HK-2 (cell line): ENCODE measurements at regions not wholly inside any gene's neighbourhood (a gene's known extent, or its start where the extent isn't known, plus 50 kb on each side); places are given as distances from the start of the nearest gene placed in this dataset.

ENCODE experiments used
- DNase-seq: peaks from one replicate; pipeline ENCODE4 v3.0.0-alpha.2; 2018; ENCODE audit not compliant: unreplicated experiment

DNA sequence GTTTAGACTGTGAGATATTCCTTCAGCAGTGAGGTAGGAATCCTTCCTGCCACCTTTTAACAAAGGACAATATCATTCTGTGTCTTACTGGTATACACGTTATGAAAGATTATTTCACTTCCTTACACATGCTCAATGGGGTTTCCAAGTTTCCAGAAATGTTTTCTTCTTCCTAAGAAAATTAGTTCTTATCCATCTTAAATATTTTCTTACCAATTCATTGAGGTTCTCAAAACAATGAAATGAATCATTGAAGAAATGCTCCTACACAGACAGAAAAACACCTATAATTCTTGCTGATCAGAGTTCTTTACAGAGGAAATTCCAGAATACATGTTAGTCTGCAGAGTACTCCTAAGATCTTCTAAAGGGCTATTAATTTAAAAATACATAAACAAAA is 51.4 kb upstream of the SEC61G start:
- DNase-seq: no peak

DNA sequence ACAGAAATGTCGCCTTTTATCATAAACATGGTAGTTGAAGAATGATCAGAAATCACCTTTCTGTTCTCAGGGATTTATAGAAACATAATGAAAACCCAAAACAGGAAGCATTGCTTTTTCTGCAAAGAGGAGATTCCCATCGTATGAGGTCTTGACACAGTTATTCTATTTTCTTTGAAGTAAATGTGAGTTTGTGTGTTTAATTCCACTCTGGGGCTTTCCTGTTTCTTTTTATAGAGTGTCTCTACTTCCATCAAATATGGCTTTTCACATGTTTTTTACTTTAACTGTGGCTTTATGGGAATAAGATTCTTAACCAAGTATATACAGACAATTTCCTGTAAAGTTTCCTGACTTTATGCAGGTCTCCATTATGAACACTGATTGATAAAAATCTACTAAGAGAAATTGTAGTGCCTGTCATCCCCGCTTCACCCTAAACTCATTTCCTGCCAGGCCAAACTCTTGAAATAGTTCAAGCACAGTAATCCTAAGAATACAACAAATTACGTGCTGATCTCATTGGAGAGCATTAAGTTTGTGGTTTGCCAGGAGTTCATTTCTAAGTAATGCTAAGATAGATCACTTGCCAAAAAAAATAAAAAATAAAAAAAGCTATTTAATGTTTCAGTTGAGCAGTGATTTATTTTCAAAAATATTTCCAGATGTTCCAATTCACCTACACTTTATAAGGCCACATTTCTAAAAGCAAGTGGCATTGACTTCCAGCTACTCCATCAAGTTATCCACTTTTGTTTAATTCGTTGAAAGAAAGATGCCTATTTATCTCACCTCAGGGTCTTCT is 52.2 kb upstream of the SEC61G start:
- DNase-seq: no peak

DNA sequence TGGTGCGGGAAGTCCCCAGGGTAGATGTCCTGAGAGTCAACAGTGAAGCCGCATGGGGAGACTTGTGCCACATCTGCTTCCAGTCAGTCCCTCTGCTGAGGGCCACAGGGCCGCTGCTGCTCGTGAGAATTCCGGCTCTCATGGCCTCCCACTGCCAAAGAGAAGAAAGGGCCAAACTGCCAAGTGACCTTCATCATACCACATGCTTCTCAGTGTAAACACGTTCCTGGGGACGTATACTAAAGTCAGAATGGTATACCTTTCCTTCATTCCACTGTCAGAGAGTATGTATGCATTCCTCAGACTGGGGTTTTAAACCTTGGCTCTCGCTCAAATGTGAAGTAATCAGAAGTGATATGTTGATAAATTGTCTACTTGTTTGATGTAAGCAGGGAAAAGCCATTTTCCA is 52.8 kb upstream of the SEC61G start:
- DNase-seq: no peak

DNA sequence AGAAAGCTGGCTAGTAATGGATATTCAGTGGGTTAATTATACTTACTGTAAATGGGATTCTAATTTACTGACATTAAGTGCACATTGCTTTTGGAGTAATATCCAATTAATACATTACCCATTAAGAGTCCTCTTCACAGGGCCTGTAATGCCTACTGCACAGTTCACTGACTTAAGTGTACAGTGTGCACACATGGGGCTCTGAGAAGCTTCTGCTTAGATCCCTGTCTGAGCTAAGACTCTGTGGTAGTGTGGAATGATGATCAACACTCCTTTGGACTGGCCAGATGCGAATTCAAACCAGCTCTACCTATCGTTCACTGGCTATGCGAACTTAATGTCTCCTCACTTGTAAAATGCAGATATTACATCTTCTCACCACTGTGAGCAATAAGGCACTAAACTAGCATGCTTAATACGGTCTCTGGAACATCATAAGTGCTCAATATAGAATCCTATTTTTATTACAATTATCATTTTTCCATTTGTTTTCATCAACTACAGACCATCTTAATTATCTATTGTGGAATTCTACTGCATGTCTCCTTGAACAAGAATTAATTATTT is 53.8 kb upstream of the SEC61G start:
- no peak for DNase-seq

DNA sequence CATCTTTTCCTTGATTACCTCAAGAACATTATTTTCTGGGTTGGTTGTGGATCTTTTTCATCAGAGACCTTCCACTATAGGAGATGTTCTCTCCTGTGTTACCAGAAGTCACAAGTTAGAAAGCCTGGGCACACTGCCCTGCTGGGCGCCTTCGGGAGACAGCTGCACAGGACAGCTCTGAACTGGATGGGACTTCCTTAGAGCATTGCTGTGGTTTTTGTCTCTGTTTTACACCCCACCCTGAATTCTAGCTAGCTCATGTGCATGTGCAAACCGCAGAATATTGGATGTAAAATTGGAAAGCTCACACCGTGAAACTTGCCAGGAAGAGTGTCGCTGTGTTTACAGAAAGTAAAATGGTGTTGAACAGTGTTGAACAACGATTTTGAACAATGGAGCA is 54.4 kb upstream of the SEC61G start:
- no peak for DNase-seq

DNA sequence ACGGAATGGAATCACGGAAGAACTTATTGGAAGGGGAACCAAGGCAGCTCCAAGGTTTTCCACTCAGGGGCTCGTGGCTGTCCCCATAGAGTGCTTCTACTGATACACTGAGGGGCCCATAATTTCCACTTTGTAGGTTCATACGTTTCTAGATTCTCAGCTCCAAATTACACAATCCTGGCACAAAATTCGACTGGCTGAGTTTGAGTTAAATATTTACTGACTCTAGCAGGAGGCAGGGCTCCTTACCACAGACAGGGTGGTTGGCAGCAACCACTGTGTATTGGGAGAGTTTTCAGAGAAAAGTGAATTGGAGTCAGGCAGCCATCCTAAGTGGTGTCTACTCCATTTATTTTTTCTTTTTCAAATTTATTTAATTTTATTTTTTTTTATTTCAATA is 55.4 kb upstream of the SEC61G start:
- DNase-seq: no peak

DNA sequence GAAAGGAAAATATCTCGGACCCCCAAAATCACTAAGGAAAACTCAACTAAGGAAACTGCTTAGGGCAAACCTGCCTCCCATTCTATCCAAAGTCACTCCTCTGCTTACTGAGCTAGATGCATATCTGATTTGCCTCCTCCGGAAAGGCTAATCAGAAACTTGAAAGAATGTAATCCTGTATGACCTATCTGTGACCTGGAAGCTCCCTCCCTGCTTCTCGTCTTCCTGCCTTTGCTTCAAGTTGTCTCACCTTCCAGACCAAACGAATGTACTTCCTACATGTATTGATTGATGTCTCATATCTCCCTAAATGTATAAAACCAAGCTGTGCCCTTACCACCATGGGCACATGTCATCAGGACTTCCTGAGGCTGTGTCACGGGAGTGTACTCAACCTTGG is 58.1 kb upstream of the SEC61G start:
- no peak for DNase-seq

DNA sequence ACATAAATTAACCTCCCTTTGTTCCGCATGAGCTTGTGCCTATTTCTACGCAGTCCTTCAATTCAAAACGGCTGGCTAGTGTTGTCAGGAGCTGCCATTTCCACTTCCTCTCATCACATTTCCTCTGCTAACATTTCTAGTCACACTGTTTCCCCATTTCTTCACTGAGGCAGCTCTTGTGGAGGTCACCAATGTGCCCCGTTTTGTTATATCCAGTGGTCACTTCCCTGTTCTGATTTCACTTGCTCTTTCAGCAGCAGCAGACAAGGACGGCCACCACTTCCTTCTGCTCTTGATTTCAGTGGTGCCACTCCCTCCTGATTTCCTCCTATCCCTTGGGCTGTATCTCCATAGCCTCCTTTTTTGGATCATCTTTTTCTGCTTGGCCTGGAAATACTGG is 64.8 kb upstream of the SEC61G start:
- no peak for DNase-seq

DNA sequence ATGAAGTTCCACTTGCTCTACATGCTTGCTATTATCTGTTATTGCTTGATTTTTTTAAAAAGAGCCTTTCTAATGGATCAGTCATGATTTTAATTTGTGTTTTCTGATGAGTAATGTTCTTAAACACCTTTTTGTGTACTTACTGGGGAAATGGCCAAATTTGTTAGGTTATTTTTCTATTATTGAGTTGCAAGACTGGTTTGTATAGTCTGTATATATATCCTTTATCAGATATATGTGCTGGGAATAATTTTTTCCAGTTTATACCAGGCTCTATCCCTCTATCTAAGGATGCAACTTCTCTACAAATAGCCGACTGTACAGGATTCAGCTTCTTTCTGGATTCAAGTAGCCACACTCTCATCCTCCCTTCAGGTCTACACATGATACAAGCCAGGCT is 65.6 kb upstream of the SEC61G start:
- DNase-seq: no peak

DNA sequence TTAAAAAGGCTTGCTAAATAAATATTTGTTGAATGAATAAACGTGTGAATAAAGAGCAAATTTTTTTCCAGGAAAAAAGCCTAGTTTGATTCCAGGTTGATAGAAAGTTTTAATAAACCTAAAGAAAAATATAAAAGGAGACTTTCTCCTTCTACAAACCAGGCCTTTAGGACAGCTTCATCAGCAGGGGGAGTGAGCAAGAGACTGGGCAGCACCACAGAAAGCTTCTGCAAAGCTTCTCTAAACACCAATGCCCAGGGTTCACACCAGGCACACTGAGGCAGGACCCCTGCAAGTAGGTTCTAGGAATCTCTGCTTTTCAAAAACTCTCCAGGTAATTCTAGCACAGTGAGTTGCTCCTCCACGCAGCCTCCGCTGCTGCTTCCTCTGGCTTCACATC is 66.4 kb upstream of the SEC61G start:
- no peak for DNase-seq

DNA sequence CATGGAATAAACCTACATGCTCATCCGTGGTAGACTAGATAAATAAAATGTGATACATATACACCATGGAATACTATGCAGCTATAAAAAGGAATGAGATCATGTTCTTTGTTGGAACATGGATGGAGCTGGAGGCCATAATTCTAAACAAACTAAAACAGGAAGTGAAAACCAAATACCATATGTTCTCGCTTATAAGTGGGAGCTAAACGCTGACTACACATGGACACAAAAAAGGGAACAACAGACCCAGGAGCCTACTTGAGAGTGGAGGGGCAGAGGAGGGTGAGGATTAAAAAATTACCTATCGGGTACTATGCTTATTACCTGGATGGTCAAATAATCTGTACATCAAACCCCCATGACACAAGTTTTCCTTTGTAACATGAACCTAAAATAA is 68.7 kb upstream of the SEC61G start:
- DNase-seq: no peak

DNA sequence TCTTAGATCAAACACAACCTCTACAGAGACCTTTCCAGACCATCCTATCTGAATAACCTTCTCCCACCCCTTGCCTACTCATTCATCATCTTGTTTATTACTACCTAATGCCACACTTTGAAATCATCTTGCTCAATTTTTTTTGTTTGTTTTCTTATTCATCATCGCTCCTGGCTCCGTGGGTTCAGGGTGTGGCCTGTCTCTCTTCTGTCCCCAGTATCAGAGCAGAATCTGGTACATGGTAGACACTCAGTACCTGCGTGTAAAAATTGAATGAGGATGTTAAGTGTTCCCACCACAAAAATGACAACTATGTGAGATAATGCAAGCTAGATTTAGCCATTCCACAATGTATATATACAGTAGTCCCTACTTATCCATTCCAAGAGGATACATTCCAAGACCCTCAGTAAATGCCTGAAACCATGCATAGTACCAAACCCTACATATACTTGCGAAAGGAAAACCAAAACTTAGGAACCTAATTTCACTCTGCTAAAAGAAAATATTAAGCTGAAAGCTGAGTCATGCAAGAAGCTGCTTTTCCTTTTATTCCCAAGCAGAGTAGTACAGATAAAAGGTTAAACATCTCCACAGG is 72.1 kb upstream of the SEC61G start:
- DNase-seq: no peak

DNA sequence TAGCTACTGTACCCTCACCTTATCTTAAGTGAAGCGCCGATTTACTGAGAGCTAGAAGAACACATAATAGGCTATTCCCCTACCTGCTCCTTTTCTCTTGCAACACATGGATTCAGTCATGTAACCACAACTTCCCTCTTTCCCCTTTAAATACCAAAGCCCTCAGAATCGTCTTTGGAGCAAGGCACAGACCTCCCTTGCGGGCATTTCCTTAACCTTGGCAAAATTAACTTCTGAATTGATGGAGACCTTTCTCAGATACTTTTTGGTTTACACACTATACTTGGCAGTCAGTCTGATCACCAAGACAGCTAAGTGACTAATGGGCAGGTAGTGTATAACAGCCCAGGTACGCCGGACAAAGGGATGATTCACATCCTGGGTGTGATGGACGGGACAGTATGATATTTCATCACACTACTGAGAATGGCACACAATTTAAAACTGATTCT is 72.7 kb upstream of the SEC61G start:
- DNase-seq: peak; percentile 34

DNA sequence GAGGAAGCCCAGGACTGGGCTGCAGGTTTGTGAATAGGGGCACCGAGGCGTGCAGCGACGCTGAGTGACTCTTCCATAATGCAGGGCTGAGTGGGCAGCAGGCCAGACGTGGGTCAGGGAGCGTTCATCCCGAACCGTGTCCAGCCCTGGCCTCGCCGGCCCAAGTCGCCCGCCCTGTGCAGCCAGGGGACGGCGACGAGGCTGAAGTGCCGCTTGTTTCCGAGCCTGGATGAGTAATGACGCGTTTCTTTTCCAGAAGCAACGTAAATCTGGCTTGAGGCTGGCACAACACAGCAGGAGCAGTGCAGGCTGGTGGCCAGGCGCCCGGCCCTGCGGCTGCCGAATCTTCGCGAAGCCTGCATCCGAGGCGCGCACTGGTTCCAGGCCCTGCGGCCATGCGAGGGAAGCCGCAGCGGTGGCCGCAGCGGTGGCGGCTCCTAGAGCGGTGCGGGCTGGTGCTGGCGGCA is 74.0 kb upstream of the SEC61G start:
- peak; percentile 86 for DNase-seq

DNA sequence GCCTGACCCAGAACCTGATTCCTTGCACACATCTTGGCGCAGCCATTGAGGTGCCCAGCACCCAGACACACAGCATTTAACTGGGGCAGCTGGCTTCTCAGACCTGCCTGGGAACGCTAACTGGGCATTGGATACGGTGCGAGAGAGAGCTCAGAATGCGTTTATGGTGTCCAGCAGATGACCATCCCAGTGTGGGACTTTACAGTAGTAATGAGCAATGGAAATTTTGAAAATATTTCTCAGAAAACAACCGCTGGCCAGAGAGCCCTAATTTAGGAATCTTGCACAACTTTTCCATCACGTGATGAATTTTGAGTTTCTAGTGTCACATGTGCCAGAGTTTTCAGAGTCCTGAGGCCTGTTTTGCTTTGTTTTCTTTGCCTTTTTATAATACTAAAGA is 78.2 kb upstream of the SEC61G start:
- no peak for DNase-seq

DNA sequence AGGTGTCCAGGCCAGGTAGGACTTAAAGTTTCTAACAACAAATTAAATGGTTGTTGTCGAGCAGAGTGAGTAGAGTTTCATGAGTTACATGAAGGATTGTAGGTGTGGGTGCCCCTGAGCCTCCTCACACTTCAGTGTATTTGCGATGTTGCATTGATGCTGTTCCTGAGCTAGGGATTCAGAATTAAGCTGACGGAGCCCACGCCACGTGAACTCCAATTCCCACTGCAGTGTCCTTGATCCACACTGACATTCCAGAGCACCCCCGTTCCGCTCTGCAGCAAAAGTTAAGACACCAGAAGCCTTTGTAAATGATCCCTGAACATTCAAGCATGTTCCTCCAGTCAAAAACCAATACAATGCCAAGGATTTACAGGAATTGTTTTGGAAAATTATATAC is 78.8 kb upstream of the SEC61G start:
- DNase-seq: no peak

DNA sequence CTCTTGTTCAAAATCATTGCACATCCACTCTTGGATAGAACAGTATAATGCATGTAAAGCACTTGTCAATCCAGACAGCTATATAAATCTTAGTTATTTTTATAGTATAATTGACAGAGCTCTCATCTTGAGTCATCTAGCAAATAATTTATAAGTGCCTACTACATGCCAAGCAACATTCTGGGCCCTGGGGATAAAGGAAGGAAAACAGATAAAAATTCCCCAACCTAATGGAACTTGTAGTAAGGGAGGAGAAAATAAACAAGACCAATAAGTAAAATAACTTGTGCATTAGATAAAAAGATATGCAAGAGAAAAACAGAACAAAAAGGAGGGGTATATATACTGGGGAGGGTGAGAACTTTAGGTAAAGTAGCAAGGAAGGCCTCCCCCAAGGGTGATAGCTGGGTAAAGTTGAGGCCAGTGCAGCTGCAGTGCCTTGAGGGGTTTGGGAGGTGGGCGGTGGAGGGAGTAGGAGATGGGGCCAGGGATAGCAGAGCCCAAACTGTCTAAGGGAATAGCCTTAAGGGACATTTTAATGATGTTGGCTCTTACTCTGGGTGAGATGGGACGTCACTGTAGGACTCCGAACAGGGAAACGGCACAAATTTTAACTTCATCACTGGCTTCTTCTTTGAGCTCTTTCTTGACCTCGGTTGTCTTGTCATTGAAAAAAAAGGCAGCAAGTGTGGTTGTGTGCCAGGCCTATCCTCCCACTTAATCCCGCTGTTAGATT is 79.3 kb upstream of the SEC61G start:
- no peak for DNase-seq

DNA sequence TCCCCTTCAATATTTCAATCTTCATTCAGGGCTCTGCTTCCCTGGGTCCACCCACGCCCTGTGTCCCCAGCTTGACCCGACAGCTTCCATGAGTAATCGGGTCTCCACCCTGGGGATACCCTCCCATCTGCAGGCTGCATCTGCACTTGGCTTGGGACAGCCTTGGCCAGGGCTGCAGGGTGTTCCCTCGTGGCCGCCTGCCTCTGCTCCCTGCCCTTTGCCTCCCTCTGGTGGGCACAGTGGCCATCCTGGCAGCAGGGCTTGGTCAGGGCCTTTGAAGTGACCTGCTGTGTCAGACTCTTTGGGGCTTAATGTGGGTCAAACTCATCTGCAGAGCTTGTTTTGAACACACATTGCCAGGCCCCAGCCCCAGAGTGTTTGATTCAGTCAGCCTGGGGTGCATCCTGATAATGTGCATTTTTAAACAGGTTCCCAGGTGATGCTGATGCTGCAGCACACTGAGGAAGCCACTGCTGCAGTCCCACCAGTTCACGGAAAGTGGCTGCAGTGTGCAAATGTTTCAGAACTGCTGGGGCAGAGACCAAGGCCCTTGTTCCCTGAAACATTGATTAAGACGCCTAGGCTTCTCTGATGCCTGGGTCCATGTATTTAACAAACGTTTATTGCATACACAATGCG is 80.7 kb upstream of the SEC61G start:
- peak; percentile 75 for DNase-seq

DNA sequence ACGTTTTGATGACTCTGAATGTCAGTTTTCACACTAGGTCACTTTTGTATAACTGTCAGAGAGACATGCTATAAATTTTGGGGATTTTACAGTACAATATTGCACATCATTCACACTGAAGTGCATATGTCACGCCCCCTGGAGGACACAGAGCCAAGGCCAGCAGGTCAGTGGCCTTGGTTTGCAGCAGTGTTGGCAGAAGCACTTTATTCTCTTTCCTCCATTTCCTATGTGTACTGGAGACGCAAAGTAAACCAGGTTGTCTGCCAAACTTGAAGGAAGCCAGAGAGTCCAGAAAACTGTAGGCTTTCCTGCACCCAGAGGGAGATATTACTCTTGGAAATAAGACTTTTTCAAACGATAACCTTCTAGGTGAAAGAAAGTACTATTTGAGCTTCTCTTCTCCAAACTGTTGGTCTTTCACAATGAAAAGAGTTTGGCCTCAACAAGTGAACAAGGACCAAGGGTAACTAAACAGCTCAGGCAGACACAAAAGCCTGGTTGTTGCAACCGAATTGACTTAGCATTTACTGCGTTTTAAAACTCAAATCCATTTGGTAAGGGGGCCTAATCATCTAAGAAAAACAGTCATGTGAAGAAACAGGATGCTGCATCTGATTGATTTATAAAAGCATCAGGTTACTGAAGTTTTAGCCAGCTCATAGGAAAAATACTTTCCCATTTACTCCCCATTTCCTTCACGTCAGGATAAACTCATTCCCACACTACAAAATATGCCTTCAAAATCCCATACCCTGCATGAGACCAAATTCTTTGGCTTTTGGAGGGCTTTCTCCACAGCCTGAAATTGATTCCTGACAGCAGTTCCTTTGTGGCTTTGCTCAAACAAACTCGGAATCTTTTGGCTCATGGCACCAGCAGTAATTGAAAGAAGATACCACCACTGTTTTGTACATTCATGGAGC is 83.0 kb upstream of the SEC61G start:
- DNase-seq: no peak

DNA sequence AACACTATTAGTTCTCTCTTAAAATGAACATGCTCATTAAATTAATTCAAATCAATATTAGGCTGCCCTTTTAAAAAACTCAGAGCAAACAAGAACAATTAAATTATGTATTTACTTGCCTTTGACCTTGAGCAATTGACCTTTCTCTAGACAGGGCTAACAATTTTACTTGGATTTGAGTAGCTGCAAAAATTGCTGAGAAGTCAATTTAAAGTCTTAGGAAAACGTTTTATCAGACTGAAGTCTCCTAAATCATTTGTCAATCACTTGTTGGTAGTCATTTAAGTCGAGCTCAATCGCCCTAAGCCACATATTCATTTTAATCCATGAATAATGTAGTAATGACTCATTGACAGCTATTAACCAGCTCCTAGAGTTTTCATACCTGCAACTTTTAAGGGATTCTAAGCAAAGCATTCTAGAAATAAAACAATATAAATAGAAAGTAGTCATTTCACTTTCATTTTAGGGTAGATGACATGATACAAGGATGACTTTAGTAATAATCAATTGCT is 84.9 kb upstream of the SEC61G start:
- no peak for DNase-seq

DNA sequence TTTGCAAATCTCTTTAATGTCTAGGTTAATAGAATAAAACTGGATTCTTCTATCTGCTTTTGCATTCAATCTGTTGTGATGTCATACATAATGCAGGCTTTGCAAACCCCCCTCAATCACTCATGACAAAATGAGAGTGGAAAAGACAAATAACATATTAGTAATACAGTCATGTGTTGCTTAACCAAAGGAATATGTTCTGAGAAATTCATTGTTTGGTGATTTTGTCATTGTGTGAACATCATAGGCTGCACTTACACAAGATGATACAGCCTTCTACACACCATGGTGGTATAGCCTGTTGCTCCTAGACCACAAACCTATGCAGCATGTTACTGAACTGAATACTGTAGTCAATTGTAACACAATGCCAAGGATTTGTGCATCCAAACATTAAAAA is 87.3 kb upstream of the SEC61G start:
- no peak for DNase-seq
